K562 (cell line): ENCODE measurements at regions not wholly inside any gene's neighbourhood (a gene's known extent, or its start where the extent isn't known, plus 50 kb on each side); places are given as distances from the start of the nearest gene placed in this dataset.

Source experiments
- HSF4 ChIP-seq: fragments of 250-450 bp; sonication (Bioruptor Pico); IDR thresholded peaks from 2 replicates; pipeline ENCODE4 v2.1.2; 2022; ENCODE audit warnings: mild to moderate bottlenecking, moderate library complexity, borderline replicate concordance
- MGA ChIP-seq: fragments of 450-650 bp; IDR thresholded peaks from 2 replicates; pipeline ENCODE4 v1.6.1; 2016; ENCODE audit warnings: mild to moderate bottlenecking, moderate library complexity
- RBFOX2 ChIP-seq: fragments of 200-400 bp; formaldehyde crosslinking; IDR thresholded peaks from 2 replicates; pipeline ENCODE4 v1.6.1; 2017; ENCODE audit warnings: low read depth, mild to moderate bottlenecking, low read length, moderate library complexity
- TAF7 ChIP-seq: fragments of 450-650 bp; IDR thresholded peaks from 2 replicates; pipeline ENCODE4 v1.6.1; 2016; ENCODE audit warnings: missing genetic modification characterization, missing compliant biosample characterization
- ZHX1 ChIP-seq: fragments of 150-350 bp; conservative IDR thresholded peaks from 2 replicates; pipeline ENCODE4 v1.6.1; 2014; ENCODE audit warnings: low read length

- TF ChIP-seq MGA (no peak), RBFOX2 (no peak), ZHX1 (no peak), TAF7 (tag) (no peak), HSF4 (CRISPR knock-in tag) (no peak)
Measured at GRCh38 chr6:14762077-14762476, 483.8 kb upstream of the JARID2 start (continued).
